ENCODE measurements at regions not wholly inside any gene's neighbourhood (a gene's known extent, or its start where the extent isn't known, plus 50 kb on each side); places are given as distances from the start of the nearest gene placed in this dataset.

DNA sequence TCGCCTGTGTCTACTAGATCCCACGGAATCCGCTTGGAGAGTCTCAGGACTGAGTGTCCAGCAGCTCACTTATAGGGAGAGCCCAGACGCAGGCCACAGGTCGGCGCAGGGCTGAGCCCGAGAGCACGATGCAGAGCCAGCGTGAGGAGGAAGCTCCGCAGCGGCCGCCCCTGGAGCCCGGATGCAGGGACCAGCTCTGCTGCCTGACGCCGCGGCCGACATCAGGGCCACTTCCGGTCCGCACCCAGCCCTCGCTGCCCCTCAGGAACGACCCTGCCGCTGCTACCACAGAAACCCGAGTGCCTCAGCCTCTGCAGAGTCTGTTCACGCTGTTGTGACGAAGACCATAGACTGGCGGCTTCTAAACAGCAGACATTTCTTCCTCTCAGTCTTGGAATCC lies 275.8 kb upstream of the PPP2R2D start:
- ATAC-seq (no peak), DNase-seq (no peak)
- Histone ChIP-seq H3K9me3 (no peaks in the 10 kb centered on the region), H3K27ac (no peak overlapping the region), H3K4me1 (no peaks in the 10 kb centered on the region), H3K27me3 (no peaks in the 10 kb centered on the region), H3K4me3 (no peak overlapping the region), H3K36me3 (replicated peaks in 1 of 2; ENCODE audit: insufficient read depth in 1 of 2, low read depth in 2 of 2) (no peaks in the 10 kb centered on the region)
- WGBS, 2 donors: 72 to 84% methylated on average over 6 to 26 of the region's 26 CpGs
- TF ChIP-seq, protein P1, sequence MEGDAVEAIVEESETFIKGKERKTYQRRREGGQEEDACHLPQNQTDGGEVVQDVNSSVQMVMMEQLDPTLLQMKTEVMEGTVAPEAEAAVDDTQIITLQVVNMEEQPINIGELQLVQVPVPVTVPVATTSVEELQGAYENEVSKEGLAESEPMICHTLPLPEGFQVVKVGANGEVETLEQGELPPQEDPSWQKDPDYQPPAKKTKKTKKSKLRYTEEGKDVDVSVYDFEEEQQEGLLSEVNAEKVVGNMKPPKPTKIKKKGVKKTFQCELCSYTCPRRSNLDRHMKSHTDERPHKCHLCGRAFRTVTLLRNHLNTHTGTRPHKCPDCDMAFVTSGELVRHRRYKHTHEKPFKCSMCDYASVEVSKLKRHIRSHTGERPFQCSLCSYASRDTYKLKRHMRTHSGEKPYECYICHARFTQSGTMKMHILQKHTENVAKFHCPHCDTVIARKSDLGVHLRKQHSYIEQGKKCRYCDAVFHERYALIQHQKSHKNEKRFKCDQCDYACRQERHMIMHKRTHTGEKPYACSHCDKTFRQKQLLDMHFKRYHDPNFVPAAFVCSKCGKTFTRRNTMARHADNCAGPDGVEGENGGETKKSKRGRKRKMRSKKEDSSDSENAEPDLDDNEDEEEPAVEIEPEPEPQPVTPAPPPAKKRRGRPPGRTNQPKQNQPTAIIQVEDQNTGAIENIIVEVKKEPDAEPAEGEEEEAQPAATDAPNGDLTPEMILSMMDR (IDR thresholded peaks at IDR 0.05): no peak
- TF ChIP-seq POLR2A (IDR thresholded peaks at IDR 0.05): no peak
- intact Hi-C loops (cut with DNase I): no loop called here

DNA sequence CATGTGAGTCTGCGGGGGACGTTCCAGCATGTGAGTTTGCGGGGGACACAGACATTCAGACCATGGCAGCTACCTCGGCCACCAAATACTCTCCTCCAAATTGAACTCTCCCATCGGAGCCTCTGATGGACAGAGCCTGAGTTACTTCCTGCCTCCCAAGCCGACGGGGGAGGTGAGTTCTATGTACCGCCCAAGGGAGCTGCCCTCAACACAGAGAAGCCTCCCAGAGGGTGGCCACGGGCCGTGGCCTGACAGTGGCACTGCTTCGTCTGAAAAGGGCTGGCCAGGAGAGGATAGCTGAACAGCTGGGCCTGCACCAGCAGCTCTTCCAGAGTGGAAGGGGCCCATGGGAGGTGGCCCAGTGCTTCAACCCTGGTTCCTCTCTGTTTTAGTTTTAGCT lies 274.5 kb upstream of the PPP2R2D start:
- WGBS, 2 donors: 76 to 87% methylated on average over 11 of the region's 11 CpGs
- Histone ChIP-seq H3K36me3 (replicated peaks in 1 of 2; ENCODE audit: insufficient read depth in 1 of 2, low read depth in 2 of 2) (no peaks in the 10 kb centered on the region), H3K4me3 (no peak overlapping the region), H3K27me3 (no peaks in the 10 kb centered on the region), H3K4me1 (no peaks in the 10 kb centered on the region), H3K27ac (no peak overlapping the region), H3K9me3 (no peaks in the 10 kb centered on the region)
- intact Hi-C loops (cut with DNase I): no loop called here
- ATAC-seq: no peak
- DNase-seq: no peak
- TF ChIP-seq POLR2A (IDR thresholded peaks at IDR 0.05): no peak
- TF ChIP-seq, protein P1 (IDR thresholded peaks at IDR 0.05): no peak

DNA sequence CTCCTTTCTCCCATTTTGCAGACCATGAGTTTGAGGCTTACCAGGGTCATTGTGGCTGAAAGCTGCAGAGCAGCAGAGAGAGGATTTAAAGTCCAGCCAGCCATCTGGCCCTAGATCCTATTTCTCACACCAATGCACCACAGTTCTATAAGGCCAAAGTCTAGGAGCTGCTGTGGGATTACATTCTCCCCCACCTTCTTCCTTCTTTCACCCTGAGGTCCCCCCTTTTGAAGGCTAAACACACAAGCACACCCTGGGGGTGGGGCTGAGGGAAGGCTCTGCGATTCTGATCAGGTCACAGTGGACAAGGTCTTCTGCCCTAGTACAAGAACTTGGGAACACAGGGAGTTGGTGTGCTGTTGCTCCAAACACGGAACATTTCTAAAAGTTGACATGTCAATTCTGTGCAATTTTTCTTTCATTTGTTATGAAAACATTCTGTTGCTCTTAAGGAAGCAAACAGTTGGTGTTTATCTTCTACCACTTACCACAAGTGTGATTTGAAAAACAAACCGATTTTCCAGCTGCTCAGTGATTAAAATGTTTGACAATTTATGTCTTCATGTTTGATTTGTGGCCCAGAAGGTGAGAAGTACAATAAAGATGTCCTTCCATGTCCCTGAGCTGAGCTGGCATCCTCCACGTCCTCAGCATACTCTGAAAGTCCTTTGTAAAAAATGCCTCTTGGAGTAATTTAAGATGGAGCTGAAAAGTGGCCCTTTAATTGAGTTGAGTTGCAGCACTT lies 271.6 kb upstream of the PPP2R2D start:
- Histone ChIP-seq H3K27me3 (no peaks in the 10 kb centered on the region), H3K9me3 (no peaks in the 10 kb centered on the region), H3K4me3 (no peak overlapping the region), H3K36me3 (replicated peaks in 1 of 2; ENCODE audit: insufficient read depth in 1 of 2, low read depth in 2 of 2) (no peaks in the 10 kb centered on the region), H3K4me1 (no peaks in the 10 kb centered on the region), H3K27ac (no peak overlapping the region)
- WGBS, 2 donors: 24 to 30% methylated on average over 4 of the region's 4 CpGs
- no peak for DNase-seq
- TF ChIP-seq POLR2A (IDR thresholded peaks at IDR 0.05): no peak
- TF ChIP-seq, protein P1 (IDR thresholded peaks at IDR 0.05): no peak
- intact Hi-C loops (cut with DNase I): no loop called here
- no peak for ATAC-seq

DNA sequence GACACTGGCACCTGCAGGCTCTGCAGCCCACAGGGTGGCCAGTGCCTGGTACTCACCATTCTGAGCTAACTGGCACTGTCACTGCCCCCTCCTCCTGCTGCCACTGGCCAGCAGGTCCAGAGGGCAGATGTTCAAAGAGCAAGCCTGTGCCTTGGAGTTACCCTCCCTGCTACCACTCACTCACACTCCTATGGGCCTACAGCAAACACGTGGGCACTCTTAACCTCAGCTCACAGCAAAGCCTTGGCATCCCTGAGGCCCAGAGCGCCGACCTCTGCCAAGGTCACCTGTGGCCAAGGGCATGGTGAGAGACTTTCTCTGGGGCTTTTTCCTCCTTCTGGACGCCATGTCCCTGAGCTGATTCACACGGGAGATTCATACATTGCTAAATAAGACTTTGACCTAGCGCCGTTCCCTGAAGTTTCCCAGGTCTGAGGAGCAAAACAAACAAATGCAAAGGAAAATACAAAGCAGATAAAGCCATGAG lies 270.0 kb upstream of the PPP2R2D start:
- intact Hi-C loops (cut with DNase I): no loop called here
- no peak for DNase-seq
- TF ChIP-seq, protein P1 (IDR thresholded peaks at IDR 0.05): no peak
- TF ChIP-seq POLR2A (IDR thresholded peaks at IDR 0.05): no peak
- no peaks in the 10 kb centered on the region for H3K36me3 ChIP-seq (replicated peaks in 1 of 2; ENCODE audit: insufficient read depth in 1 of 2, low read depth in 2 of 2)
- H3K27ac ChIP-seq: no peak overlapping the region
- H3K4me1 ChIP-seq: no peaks in the 10 kb centered on the region
- 48 to 53% methylated on average over 7 of the region's 7 CpGs for WGBS, 2 donors
- no peak for ATAC-seq
- H3K4me3 ChIP-seq: no peak overlapping the region
- no peaks in the 10 kb centered on the region for H3K27me3 ChIP-seq
- H3K9me3 ChIP-seq: peaks cover 0 to 5% (median 0%) of the 10 kb centered on the region in 3 donors

DNA sequence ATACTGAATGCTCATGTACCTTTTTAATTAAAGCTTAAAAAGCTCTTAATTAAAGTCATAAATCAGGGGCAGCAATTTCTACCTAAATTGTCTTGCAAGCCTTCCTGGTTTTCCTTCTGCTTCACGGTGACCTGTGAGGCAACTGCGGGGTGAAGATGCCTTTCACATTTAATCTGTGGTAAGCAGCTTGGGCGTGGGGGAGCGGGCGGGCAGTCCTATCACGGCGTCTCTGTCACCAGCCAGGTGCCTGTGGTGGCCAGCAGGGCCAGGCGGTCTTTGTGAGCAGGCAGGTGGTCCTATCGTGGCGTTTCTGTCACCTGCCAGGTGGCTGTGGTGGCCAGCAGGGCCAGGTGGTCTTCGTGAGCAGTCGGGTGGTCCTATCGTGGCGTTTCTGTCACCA lies 269.2 kb upstream of the PPP2R2D start:
- WGBS, 2 donors: 81 to 87% methylated on average over 8 to 14 of the region's 14 CpGs
- ATAC-seq: no peak
- Histone ChIP-seq H3K27me3 (no peaks in the 10 kb centered on the region), H3K27ac (no peak overlapping the region), H3K9me3 (peaks cover 0 to 5% (median 0%) of the 10 kb centered on the region in 3 donors), H3K4me1 (no peaks in the 10 kb centered on the region), H3K4me3 (no peak overlapping the region), H3K36me3 (replicated peaks in 1 of 2; ENCODE audit: insufficient read depth in 1 of 2, low read depth in 2 of 2) (no peaks in the 10 kb centered on the region)
- intact Hi-C loops (cut with DNase I): no loop called here
- no peak for DNase-seq
- TF ChIP-seq POLR2A (IDR thresholded peaks at IDR 0.05): no peak

Data from body of pancreas (tissue), 4 donors.